ENCODE measurements at regions not wholly inside any gene's neighbourhood (a gene's known extent, or its start where the extent isn't known, plus 50 kb on each side); places are given as distances from the start of the nearest gene placed in this dataset.
A peak's percentile ranks its signal among the peaks of the same experiment; 100 is the strongest.

GRCh38 chr6:6886886-6887285 is 220.9 kb upstream of the RREB1 start:
- no peak for TF ChIP-seq POLR2A (IDR thresholded peaks at IDR 0.05)
- TF ChIP-seq, protein P1, sequence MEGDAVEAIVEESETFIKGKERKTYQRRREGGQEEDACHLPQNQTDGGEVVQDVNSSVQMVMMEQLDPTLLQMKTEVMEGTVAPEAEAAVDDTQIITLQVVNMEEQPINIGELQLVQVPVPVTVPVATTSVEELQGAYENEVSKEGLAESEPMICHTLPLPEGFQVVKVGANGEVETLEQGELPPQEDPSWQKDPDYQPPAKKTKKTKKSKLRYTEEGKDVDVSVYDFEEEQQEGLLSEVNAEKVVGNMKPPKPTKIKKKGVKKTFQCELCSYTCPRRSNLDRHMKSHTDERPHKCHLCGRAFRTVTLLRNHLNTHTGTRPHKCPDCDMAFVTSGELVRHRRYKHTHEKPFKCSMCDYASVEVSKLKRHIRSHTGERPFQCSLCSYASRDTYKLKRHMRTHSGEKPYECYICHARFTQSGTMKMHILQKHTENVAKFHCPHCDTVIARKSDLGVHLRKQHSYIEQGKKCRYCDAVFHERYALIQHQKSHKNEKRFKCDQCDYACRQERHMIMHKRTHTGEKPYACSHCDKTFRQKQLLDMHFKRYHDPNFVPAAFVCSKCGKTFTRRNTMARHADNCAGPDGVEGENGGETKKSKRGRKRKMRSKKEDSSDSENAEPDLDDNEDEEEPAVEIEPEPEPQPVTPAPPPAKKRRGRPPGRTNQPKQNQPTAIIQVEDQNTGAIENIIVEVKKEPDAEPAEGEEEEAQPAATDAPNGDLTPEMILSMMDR (IDR thresholded peaks at IDR 0.05) = no peak
- H3K27me3 ChIP-seq = no peaks in the 10 kb centered on the region
- H3K27ac ChIP-seq = no peak overlapping the region
- H3K4me3 ChIP-seq = no peak overlapping the region
- no peaks in the 10 kb centered on the region for H3K9me3 ChIP-seq
- H3K36me3 ChIP-seq (replicated peaks in 1 of 2; ENCODE audit: insufficient read depth in 1 of 2, low read depth in 2 of 2) = no peaks in the 10 kb centered on the region
- peaks cover 6% of the 10 kb centered on the region for H3K4me1 ChIP-seq
- ATAC-seq = no peak
- no peak for DNase-seq
- 84 to 89% methylated on average over 5 to 9 of the region's 9 CpGs for WGBS, 2 donors
- intact Hi-C loops (cut with DNase I) = no loop called here

DNA sequence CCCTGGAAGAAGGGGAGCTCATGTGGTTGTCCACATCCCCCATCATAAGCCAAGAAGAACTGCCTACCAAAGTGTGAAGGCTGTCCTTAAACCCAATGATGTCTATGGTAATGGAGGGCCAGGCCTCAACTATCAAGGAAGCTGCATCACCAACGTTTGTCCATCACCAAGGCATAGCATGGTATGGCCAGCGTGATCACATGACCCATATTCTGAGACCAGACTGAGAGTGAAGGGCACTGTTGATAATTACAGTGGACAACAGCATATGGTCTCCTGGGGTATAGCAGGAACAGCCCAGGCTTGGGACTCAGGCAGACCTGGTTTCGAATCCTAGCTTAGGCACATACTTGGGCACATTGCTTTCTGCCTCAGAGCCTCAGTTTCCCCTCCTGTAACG is 218.2 kb upstream of the RREB1 start:
- H3K27ac ChIP-seq = no peak overlapping the region
- intact Hi-C loops (cut with DNase I) = no loop called here
- no peak for ATAC-seq

GRCh38 chr6:6890400-6890858 is 217.3 kb upstream of the RREB1 start:
- Histone ChIP-seq H3K27ac (peak overlapping the region in 2 of 4 donors; percentile 2 to 3), H3K27me3 (no peaks in the 10 kb centered on the region), H3K4me1 (peaks cover 6% of the 10 kb centered on the region), H3K4me3 (no peak overlapping the region), H3K9me3 (no peaks in the 10 kb centered on the region), H3K36me3 (replicated peaks in 1 of 2; ENCODE audit: insufficient read depth in 1 of 2, low read depth in 2 of 2) (no peaks in the 10 kb centered on the region)
- peak; percentile 59 for ATAC-seq
- intact Hi-C loops (cut with DNase I) = no loop called here
- 7 to 15% methylated on average over 6 of the region's 6 CpGs for WGBS, 2 donors
- no peak for TF ChIP-seq POLR2A (IDR thresholded peaks at IDR 0.05)
- TF ChIP-seq, protein P1 (IDR thresholded peaks at IDR 0.05) = no peak
- DNase-seq = peak in 3 of 4 donors; percentile 41 to 61 (median 51)

More for the DNA sequence above, 218.2 kb upstream of the RREB1 start:
- no peak for DNase-seq
- Histone ChIP-seq H3K9me3 (no peaks in the 10 kb centered on the region), H3K36me3 (replicated peaks in 1 of 2; ENCODE audit: insufficient read depth in 1 of 2, low read depth in 2 of 2) (no peaks in the 10 kb centered on the region), H3K4me1 (peaks cover 6% of the 10 kb centered on the region), H3K27me3 (no peaks in the 10 kb centered on the region), H3K4me3 (no peak overlapping the region)
- 61 to 66% methylated on average over 4 of the region's 4 CpGs for WGBS, 2 donors
- no peak for TF ChIP-seq POLR2A (IDR thresholded peaks at IDR 0.05)
- TF ChIP-seq, protein P1 (IDR thresholded peaks at IDR 0.05) = no peak

GRCh38 chr6:6891125-6891721 is 216.5 kb upstream of the RREB1 start:
- no peak for TF ChIP-seq POLR2A (IDR thresholded peaks at IDR 0.05)
- TF ChIP-seq, protein P1 (IDR thresholded peaks at IDR 0.05) = no peak
- H3K27me3 ChIP-seq = no peaks in the 10 kb centered on the region
- peaks cover 6% of the 10 kb centered on the region for H3K4me1 ChIP-seq
- H3K36me3 ChIP-seq (replicated peaks in 1 of 2; ENCODE audit: insufficient read depth in 1 of 2, low read depth in 2 of 2) = no peaks in the 10 kb centered on the region
- no peak overlapping the region for H3K4me3 ChIP-seq
- DNase-seq (peak in 2 of 4 donors; percentile 20 to 27), ATAC-seq (peak; percentile 65)
- intact Hi-C loops (cut with DNase I) = no loop called here
- 63 to 70% methylated on average over 8 of the region's 8 CpGs for WGBS, 2 donors
- no peaks in the 10 kb centered on the region for H3K9me3 ChIP-seq
- H3K27ac ChIP-seq = peak overlapping the region in 1 of 4 donors; percentile 3

- Histone ChIP-seq H3K4me3 (no peak overlapping the region), H3K27ac (no peak overlapping the region), H3K27me3 (no peaks in the 10 kb centered on the region), H3K36me3 (replicated peaks in 1 of 2; ENCODE audit: insufficient read depth in 1 of 2, low read depth in 2 of 2) (no peaks in the 10 kb centered on the region), H3K4me1 (peaks cover 6% of the 10 kb centered on the region), H3K9me3 (no peaks in the 10 kb centered on the region)
- ATAC-seq (no peak), DNase-seq (no peak)
- 74 to 83% methylated on average over 6 of the region's 6 CpGs for WGBS, 2 donors
- intact Hi-C loops (cut with DNase I) = no loop called here
- TF ChIP-seq POLR2A (IDR thresholded peaks at IDR 0.05) = no peak
- TF ChIP-seq, protein P1 (IDR thresholded peaks at IDR 0.05) = no peak
These were observed 215.8 kb upstream of the RREB1 start for GRCh38 chr6:6891949-6892461.

All from body of pancreas (tissue), 4 donors.